Activated CD4-positive, alpha-beta T cell treated with anti-CD3 and anti-CD28 coated beads, Interleukin-2, amount 10 ng/mL, durations not matched to agents 7 days and 5 days (primary cell): ENCODE measurements at regions not wholly inside any gene's neighbourhood (a gene's known extent, or its start where the extent isn't known, plus 50 kb on each side); places are given as distances from the start of the nearest gene placed in this dataset.
"Not testable (repeated sequence)": the region's sequence is repeated elsewhere in the genome, so short reads cannot be mapped to it uniquely, and the experiment has no call there.

Experiments
- CTCF ChIA-PET: fragments of 350-600 bp; sonication (Branson Sonifier 250); formaldehyde crosslinking; loops from one replicate; lab custom pipeline; 2021; ENCODE audit warnings: antibody characterized with exemption; lab: Charles Lee
- POLR2A ChIA-PET: fragments of 350-600 bp; sonication (Branson Sonifier 250); formaldehyde crosslinking; loops from one replicate; lab custom pipeline; 2021; ENCODE audit warnings: antibody characterized with exemption; lab: Charles Lee
- DNase-seq: peaks from one replicate; pipeline ENCODE4 v3.0.0-alpha.2; 2020
- H3K27ac Mint-ChIP-seq: one replicate; pipeline ENCODE4 v1.8.0; 2021; ENCODE audit warnings: mild to moderate bottlenecking, moderate library complexity, mixed read lengths
- H3K27me3 Mint-ChIP-seq: one replicate; pipeline ENCODE4 v1.8.0; 2021; ENCODE audit warnings: mixed read lengths
- H3K36me3 Mint-ChIP-seq: one replicate; pipeline ENCODE4 v1.8.0; 2021; ENCODE audit warnings: low read depth, mixed read lengths
- H3K4me1 Mint-ChIP-seq: one replicate; pipeline ENCODE4 v1.8.0; 2021; ENCODE audit warnings: mixed read lengths
- H3K4me3 Mint-ChIP-seq: one replicate; pipeline ENCODE4 v1.8.0; 2021; ENCODE audit warnings: mild to moderate bottlenecking, moderate library complexity, mixed read lengths
- H3K9me3 Mint-ChIP-seq: one replicate; pipeline ENCODE4 v1.8.0; 2021; ENCODE audit warnings: mixed read lengths

DNA sequence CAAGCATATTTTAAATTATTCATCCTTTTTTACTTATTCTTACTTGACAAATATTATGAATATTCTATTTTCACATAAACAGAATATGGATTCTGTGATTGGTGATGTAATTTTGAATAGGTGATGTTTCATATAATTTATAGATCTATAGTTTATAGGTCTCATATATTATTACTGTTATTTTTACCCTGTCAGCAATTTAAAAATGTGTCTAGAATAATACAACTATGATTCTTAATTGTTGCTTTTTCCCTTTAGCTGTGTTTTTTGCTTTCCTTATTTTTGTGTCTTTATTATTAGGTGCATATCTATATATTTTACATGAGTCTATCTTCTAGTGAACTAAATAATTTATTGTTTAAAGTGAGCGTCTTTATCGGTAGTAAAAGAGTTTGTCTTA is 226.7 kb upstream of the FSIP2 start:
- DNase-seq = no peak
- Mint-ChIP-seq H3K27me3 (no peaks in the 10 kb centered on the region), H3K9me3 (peaks cover 16% of the 10 kb centered on the region), H3K4me3 (no peak overlapping the region), H3K36me3 (no peaks in the 10 kb centered on the region), H3K4me1 (no peaks in the 10 kb centered on the region), H3K27ac (no peak overlapping the region)
- POLR2A ChIA-PET = no interaction called here
- CTCF ChIA-PET = no interaction called here

DNA sequence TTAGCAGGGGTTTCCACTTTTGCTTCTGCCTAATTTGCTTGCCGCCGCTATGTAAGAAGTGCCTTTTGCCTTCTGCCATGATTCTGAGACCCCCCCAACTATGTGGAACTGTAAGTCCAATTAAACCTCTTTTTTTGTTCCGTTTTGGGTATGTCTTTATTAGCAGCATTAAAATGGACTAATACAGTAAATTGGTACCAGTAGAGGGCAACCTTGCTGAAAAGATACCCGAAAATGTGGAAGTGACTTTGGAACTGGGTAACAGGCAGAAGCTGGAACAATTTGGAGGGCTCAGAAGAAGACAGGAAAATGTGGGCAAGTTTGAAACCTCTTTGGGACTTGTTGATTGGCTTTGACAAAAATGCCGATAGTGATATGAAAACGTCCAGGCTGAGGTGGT is 216.1 kb upstream of the FSIP2 start:
- Mint-ChIP-seq H3K4me3 (no peak overlapping the region), H3K27ac (no peak overlapping the region), H3K36me3 (no peaks in the 10 kb centered on the region), H3K27me3 (no peaks in the 10 kb centered on the region), H3K9me3 (peaks cover 13% of the 10 kb centered on the region), H3K4me1 (no peaks in the 10 kb centered on the region)
- no peak for DNase-seq
- ChIA-PET CTCF (no interaction called here), POLR2A (no interaction called here)

DNA sequence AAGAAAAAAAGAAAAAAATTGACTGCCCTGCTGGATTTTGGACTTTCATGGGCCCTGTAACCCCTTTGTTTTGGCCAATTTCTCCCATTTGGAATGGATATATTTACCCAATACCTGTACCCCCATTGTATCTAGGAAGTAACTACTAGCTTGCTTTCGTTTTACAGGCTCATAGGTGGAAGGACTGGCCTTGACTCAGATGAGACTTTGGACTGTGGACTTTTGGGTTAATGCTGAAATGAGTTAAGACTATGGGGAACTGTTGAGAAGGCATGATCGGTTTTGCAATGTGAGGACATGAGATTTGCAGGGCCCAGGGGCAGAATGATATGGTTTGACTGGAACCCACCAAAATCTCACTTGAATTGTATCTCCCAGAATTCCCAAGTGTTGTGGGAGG is 214.4 kb upstream of the FSIP2 start:
- H3K27me3 Mint-ChIP-seq, H3K4me1 Mint-ChIP-seq, H3K9me3 Mint-ChIP-seq, H3K27ac Mint-ChIP-seq, CTCF ChIA-PET, H3K4me3 Mint-ChIP-seq, DNase-seq, H3K36me3 Mint-ChIP-seq, POLR2A ChIA-PET: not testable (repeated sequence)

DNA sequence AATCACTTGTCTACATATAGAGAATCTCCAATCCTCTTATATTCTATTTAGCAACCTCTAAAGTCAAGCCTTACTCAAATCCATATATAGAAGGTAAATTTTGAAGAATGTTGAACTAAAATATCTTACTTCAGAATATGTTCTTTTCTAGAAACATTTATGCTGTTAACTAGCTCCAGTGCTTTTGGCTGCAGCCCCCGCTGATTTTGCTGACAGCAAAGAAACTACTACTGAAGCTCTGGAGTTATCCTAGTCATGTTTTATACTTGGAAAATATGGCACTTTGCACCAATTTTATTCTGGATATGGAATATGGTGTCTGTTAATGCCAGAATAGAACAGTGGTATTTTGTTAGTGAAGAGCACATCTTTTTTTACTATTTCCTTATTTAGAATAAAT is 212.4 kb upstream of the FSIP2 start:
- Mint-ChIP-seq H3K9me3 (peaks cover 9% of the 10 kb centered on the region), H3K4me1 (no peaks in the 10 kb centered on the region), H3K4me3 (no peak overlapping the region), H3K27ac (no peak overlapping the region), H3K36me3 (no peaks in the 10 kb centered on the region), H3K27me3 (no peaks in the 10 kb centered on the region)
- no peak for DNase-seq
- ChIA-PET POLR2A (no interaction called here), CTCF (no interaction called here)

DNA sequence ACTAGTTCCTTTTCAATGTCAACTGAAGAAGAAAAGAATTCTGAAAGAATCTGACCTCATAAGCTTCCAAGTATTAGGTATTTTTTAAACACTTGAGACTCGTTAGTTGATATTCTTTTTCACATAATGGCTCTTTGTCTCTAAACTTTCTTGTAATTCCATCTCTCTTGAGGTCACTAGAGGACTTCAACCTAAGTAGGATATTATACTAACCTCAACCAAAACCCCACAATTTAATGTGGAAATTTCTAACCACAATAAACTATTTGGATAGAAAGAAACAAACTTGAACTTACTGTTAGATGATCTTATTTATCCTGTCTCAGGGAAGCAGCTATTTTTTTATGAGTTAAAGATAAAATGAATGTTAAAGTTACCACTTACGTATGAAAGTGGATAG is 206.9 kb upstream of the FSIP2 start:
- Mint-ChIP-seq H3K4me1 (no peaks in the 10 kb centered on the region), H3K27ac (no peak overlapping the region), H3K36me3 (no peaks in the 10 kb centered on the region), H3K4me3 (no peak overlapping the region), H3K27me3 (no peaks in the 10 kb centered on the region), H3K9me3 (peaks cover 2% of the 10 kb centered on the region)
- DNase-seq = no peak
- CTCF ChIA-PET = no interaction called here
- POLR2A ChIA-PET = no interaction called here

DNA sequence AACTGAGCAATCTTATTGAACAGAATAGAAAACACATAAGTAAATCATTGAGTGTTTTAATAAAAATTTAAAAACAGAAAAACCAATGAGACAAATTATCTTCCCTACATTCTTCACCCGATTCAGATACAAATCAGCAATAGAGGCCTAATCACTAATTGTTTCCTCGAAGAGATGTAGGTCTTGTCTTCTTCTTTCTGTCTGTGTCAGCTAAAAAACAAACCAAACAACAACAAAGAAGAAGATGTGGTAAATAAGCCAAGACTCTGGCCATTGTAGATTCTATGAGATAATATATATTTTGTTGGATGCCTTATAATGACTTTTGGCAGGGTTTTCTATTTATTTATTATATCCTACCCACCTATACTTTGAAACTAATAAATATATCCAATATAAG is 200.9 kb upstream of the FSIP2 start:
- no peak overlapping the region for H3K4me3 Mint-ChIP-seq
- POLR2A ChIA-PET = no interaction called here
- H3K9me3 Mint-ChIP-seq = no peaks in the 10 kb centered on the region
- no peak overlapping the region for H3K27ac Mint-ChIP-seq
- no peak for DNase-seq
- no peaks in the 10 kb centered on the region for H3K4me1 Mint-ChIP-seq
- H3K27me3 Mint-ChIP-seq = no peaks in the 10 kb centered on the region
- CTCF ChIA-PET = no interaction called here
- H3K36me3 Mint-ChIP-seq = no peaks in the 10 kb centered on the region

DNA sequence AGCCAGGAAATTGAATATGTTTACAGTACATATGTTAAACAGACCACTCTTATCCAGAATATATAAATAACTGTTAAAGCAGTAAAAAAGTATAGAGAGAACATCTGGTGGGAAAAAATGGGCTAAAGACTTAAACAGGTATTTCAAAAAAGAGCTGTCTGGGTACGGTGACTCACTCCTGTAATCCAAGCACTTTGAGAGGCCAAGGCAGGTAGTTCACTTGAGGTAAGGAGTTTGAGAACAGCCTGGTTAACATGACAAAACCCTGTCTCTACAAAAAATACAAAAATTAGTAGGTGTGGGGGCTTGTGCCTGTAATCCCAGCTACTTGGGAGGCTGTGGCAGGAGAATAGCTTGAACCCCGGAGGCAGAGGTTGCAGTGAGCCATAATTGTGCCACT is 171.4 kb upstream of the FSIP2 start:
- CTCF ChIA-PET = no interaction called here
- Mint-ChIP-seq H3K9me3 (peaks cover 11% of the 10 kb centered on the region), H3K36me3 (no peaks in the 10 kb centered on the region), H3K27ac (no peak overlapping the region), H3K27me3 (no peaks in the 10 kb centered on the region), H3K4me1 (no peaks in the 10 kb centered on the region), H3K4me3 (no peak overlapping the region)
- no peak for DNase-seq
- POLR2A ChIA-PET = no interaction called here

DNA sequence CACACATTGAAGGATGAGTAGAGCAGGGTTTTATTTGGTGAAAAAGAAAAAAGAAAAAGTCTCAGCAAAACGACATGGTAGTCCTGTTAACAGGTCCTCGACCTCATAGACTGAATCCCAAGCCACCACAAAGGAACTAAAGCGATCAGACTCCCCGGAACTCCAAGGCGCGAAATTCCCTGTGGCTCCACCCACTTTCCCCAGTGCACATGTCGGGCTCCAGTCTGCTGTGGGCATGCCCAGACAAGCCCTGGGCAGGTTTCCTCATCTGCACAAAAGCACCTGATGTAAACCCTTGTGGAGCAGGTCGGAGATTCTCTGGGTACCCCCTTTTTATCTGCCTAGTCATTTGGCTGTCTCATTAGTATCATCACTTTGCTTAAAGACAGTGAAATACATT is 170.7 kb upstream of the FSIP2 start:
- Mint-ChIP-seq H3K27ac (no peak overlapping the region), H3K9me3 (peaks cover 9% of the 10 kb centered on the region)

DNA sequence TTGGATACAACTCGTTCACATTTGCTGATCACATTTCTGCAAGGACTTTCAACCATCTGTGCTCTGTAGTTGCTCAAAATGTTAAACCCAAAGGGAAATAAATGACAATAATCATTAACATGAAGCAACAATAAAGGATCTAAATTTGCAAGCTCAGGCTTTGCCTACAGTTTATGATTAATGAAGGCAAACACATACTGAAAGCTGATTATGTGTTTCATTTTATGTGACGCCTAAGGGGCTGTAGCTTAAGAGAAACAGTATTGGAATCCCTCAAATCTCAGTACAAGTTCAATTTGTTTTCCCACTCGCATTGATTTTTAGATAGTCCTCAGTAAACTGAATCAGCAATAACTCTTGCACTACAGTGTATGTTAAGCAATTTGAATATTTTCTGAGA is 160.3 kb upstream of the FSIP2 start:
- Mint-ChIP-seq H3K4me1 (no peaks in the 10 kb centered on the region), H3K27me3 (no peaks in the 10 kb centered on the region), H3K36me3 (no peaks in the 10 kb centered on the region), H3K4me3 (no peak overlapping the region), H3K9me3 (peaks cover 5% of the 10 kb centered on the region), H3K27ac (no peak overlapping the region)
- DNase-seq = no peak
- ChIA-PET CTCF (no interaction called here), POLR2A (no interaction called here)

More for the DNA sequence above, 170.7 kb upstream of the FSIP2 start:
- Mint-ChIP-seq H3K4me3 (no peak overlapping the region), H3K4me1 (no peaks in the 10 kb centered on the region), H3K36me3 (no peaks in the 10 kb centered on the region), H3K27me3 (no peaks in the 10 kb centered on the region)
- POLR2A ChIA-PET = no interaction called here
- CTCF ChIA-PET = no interaction called here
- DNase-seq = no peak

DNA sequence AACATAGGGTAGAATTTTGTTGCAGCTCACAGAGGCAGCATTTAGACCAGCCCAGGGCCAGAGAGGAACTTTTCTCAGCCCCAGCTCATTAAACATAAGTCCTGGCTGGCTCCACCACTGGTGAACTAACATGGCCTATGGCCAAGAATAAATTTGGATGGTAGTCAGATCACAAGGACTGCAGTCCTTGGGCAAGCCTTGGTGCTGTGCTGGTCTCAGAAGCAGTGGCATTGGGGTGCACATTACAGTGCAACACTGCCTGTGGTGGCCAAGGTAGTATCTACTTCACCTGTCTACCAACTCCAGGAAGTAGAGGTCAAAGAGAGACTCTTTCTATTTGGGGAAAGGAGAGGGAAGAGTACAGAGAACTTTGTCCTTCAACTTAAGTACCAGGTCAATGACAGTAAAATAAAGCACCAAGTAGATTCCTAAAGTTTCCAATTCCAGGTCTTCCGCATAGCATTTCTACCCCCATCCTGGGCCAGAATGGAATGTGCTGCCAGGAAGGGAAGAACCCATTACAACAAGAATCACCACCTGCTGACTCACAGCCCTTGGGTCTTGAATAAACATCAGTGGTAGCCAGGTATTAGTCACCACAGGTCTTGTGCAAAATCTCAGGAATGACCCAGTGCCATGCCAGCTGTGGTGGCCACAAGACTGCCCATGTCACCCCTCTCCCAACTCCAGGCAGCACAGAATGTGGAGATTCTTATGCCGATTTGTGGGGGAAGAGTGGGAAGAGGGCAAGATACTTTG is 155.4 kb upstream of the FSIP2 start:
- Mint-ChIP-seq H3K27ac (no peak overlapping the region), H3K9me3 (peaks cover 10% of the 10 kb centered on the region), H3K36me3 (no peaks in the 10 kb centered on the region), H3K27me3 (no peaks in the 10 kb centered on the region), H3K4me1 (no peaks in the 10 kb centered on the region), H3K4me3 (no peak overlapping the region)
- ChIA-PET POLR2A (no interaction called here), CTCF (interaction anchor here (0.5 kb wide), 1 partner anchor 817 kb away, joined by 6 read pairs; no protein-coding TSS in a partner anchor)
- DNase-seq = no peak

DNA sequence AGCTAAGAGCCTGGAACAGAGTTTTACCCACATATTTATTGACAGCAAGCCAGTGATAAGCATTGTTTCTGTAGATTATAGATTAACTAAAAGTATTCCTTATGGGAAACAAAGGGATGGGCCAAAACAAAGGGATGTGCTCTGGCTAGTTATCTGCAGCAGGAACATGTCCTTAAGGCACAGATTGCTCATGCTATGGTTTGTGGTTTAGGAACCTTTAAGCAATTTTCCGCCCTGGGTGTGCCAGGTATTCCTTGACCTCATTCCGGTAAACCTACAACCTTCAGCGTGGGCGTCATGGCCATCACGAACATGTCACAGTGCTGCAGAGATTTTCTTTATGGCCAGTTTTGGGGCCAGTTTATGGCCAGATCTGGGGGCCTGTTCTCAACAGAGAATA is 153.4 kb upstream of the FSIP2 start:
- H3K27ac Mint-ChIP-seq, CTCF ChIA-PET, H3K36me3 Mint-ChIP-seq, POLR2A ChIA-PET, H3K4me3 Mint-ChIP-seq, H3K27me3 Mint-ChIP-seq, H3K4me1 Mint-ChIP-seq, DNase-seq: not testable (repeated sequence)
- peaks cover 17% of the 10 kb centered on the region for H3K9me3 Mint-ChIP-seq

DNA sequence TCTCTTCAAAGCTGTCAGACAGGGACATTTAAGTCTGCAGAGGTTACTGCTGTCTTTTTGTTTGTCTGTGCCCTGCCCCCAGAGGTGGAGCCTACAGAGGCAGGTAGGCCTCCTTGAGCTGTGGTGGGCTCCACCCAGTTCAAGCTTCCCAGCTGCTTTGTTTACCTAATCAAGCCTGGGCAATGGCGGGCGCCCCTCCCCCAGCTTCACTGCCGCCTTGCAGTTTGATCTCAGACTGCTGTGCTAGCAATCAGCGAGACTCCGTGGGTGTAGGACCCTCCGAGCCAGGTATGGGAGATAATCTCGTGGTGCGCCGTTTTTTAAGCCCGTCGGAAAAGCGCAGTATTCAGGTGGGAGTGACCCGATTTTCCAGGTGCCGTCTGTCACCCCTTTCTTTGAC is 147.3 kb upstream of the FSIP2 start:
- POLR2A ChIA-PET, H3K36me3 Mint-ChIP-seq, CTCF ChIA-PET, DNase-seq, H3K4me3 Mint-ChIP-seq, H3K27me3 Mint-ChIP-seq, H3K9me3 Mint-ChIP-seq, H3K27ac Mint-ChIP-seq, H3K4me1 Mint-ChIP-seq: not testable (repeated sequence)

DNA sequence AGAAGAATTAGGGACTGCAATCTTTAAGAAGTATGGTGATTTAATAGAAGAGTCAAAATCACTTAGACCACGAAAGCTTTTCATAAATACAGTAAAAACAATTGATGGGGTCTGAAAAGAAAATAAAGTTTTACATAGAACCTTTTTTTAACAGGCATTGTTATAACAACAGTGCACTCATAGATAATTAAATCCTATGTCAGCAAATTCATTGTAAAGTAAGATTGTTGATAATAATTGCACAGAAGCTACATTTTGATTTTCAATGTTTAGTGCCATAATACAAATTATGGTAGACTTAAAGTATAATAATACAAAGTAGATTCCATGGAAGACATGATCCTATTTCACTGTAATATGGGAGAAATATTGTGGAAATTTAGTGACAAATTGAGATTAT is 130.7 kb upstream of the FSIP2 start:
- H3K9me3 Mint-ChIP-seq = no peaks in the 10 kb centered on the region
- H3K27me3 Mint-ChIP-seq = no peaks in the 10 kb centered on the region
- H3K27ac Mint-ChIP-seq = no peak overlapping the region
- H3K4me3 Mint-ChIP-seq = no peak overlapping the region
- H3K36me3 Mint-ChIP-seq = no peaks in the 10 kb centered on the region
- H3K4me1 Mint-ChIP-seq = no peaks in the 10 kb centered on the region
- CTCF ChIA-PET = no interaction called here
- no peak for DNase-seq
- POLR2A ChIA-PET = no interaction called here

DNA sequence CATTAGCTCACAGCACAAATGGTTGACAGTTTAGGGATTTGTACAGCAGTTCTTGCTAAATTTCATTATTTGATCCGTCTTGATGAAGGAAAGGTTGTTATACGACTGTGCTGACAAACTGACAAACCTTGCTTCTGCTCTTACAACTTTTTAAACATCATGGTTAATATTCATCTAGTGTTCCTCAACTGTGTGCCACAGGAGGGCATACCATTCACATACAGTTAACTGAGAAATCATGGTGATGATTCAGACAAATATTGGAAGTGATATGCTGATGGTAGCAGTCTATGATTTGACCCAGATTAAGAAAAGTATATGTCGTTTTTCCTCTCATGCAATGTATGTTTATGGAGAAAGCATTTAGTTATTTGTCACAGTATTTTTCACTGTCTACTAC is 129.8 kb upstream of the FSIP2 start:
- no peaks in the 10 kb centered on the region for H3K27me3 Mint-ChIP-seq
- no peaks in the 10 kb centered on the region for H3K36me3 Mint-ChIP-seq
- H3K4me3 Mint-ChIP-seq = no peak overlapping the region
- H3K27ac Mint-ChIP-seq = no peak overlapping the region
- no peaks in the 10 kb centered on the region for H3K9me3 Mint-ChIP-seq
- CTCF ChIA-PET = no interaction called here
- POLR2A ChIA-PET = no interaction called here
- H3K4me1 Mint-ChIP-seq = no peaks in the 10 kb centered on the region
- no peak for DNase-seq
